Occipital lobe (tissue), 1 donor: ENCODE measurements at regions not wholly inside any gene's neighbourhood (a gene's known extent, or its start where the extent isn't known, plus 50 kb on each side); places are given as distances from the start of the nearest gene placed in this dataset.

Experiments
- DNase-seq: peaks from one replicate; lab custom pipeline; 2025; lab: John Stamatoyannopoulos, UW

- DNase-seq: no peak
Measured at GRCh38 chr20:61114493-61115175, 137.4 kb upstream of the CDH4 start.

- DNase-seq: no peak
Measured at GRCh38 chr20:61115364-61116065, 136.5 kb upstream of the CDH4 start.

GRCh38 chr20:61117725-61118124 lies 134.3 kb upstream of the CDH4 start:
- DNase-seq: no peak

- no peak for DNase-seq
Measured at GRCh38 chr20:61118429-61119224, 133.4 kb upstream of the CDH4 start.

DNA sequence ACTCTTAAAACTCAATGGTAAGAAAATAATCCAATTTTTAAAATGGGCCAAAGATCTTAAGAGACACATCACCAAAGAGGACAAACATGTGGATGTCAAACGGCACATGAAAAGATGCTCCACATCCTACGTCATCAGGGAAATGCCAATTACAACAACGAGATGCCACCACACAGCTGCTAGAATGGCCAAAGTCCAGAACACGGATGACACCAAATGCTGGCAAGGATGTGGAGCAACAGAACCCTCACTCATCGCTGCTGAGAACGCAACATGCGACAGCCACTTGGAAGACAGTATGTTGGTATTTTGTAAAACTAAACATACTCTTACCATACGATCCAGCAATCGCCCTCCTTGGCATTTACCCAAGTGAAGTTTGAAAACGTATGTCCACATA lies 132.8 kb upstream of the CDH4 start:
- no peak for DNase-seq

DNA sequence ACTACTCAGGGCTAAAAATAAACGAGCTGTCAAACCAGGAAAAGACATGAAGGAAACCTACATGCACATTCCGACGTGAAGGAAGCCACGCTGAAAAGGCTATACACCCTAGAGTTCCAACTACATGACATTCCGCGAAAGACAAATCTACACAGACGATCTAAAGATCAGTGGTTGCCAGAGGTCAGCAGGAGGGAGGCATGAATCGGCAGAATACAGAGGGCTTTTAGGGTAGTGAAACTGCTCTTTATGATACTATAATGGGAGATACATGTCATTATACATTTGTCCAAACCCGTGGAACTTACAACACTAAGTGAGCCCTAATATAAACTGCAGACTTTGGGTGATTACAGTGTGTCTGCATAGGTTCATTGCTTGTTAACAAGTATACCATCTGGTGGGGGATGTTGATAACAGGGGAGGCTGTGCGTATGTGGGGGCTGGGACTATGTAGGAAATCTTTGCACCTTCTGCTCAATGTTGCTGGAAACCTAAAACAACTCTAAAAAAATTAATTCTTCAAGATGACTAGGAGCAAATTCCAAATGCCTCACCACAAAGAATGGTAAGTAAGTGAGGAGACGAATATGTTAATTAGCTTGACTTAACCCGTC lies 132.2 kb upstream of the CDH4 start:
- DNase-seq: no peak

DNA sequence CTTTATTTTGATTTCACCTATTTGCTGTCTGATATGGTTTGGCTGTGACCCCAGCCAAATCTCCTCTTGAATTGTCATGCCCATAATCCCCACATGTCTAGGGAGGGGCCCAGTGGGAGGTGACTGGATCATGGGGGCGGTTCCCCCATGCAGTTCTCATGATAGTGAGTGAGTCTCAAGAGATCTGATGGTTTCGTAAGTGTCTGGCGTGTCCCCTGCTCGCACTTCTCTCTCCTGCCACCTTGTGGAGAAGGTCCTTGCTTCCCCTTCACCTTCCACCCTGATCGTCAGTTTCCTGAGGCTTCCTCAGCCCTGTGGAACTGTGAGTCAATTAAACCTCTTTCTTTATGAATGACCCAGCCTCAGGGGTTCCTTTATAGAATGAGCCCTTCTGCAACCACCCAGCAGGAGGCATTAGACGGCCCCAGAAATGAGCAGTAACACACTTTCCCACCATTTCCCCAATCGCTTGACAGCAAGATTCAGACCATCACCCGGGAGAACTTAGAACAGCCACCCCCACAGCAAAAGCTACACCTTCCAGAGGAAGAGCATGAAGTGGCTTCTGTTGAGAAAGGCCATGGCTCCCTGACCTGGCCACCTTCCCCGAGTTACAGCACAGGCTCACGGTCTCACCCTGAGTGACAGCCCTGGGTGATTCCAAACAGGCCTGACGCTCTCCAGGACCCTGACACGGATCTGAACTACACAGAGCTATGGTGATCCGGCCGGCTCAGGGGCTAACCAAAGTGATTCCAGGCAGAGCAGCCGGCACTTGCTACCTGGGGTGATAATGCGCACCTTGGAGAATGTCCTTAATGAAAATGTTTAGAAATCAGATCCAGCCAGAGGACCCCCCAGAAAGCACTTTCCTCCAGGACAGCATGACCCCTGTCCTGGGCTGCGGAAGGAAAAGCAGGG lies 131.2 kb upstream of the CDH4 start:
- DNase-seq: no peak

GRCh38 chr20:61121661-61122060 lies 130.4 kb upstream of the CDH4 start:
- no peak for DNase-seq

- no peak for DNase-seq
Measured at GRCh38 chr20:61123286-61123685, 128.8 kb upstream of the CDH4 start.

- DNase-seq: no peak
Measured at GRCh38 chr20:61123751-61124368, 128.2 kb upstream of the CDH4 start.

GRCh38 chr20:61125076-61125475 lies 127.0 kb upstream of the CDH4 start:
- no peak for DNase-seq

- no peak for DNase-seq
Measured at GRCh38 chr20:61125546-61126180, 126.4 kb upstream of the CDH4 start.

DNA sequence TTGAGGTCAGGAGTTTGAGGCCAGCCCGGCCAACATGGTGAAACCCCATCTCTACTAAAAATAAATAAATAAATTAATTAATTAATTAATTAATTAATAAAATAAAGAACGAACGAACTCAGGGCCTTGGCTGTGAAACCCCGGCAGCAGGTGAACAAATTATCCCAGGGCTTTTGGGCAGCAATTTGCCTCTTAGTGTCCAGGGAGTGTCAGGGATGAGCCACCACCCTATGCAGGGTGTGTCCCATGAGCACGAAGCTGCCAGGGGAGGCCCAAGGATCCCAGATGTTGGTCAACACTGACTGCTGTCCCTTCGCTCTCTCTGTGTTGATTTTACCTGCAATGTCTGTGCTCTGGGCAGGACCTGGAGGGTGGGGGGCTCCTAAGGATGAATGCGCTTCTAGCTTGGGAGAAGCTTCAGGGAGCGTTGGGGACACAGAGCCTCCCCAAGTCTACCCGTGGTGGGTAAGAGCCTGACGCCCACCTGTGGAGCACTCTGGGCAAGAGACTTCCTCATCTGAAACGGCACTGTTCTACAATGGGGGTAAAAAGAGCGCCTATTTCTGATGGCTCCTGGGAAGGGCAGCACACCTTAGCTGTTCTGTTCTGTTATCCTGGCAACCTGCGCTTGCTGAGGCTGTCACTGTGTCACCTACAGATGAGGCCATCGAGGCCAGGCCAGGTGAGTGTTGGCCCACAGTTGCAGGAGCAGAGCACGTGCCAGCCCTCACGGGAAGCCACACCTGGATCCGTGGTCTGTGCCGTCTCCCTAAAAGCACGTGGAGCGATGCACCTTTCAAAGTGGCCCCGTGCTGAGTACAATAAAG lies 125.5 kb upstream of the CDH4 start:
- no peak for DNase-seq

DNA sequence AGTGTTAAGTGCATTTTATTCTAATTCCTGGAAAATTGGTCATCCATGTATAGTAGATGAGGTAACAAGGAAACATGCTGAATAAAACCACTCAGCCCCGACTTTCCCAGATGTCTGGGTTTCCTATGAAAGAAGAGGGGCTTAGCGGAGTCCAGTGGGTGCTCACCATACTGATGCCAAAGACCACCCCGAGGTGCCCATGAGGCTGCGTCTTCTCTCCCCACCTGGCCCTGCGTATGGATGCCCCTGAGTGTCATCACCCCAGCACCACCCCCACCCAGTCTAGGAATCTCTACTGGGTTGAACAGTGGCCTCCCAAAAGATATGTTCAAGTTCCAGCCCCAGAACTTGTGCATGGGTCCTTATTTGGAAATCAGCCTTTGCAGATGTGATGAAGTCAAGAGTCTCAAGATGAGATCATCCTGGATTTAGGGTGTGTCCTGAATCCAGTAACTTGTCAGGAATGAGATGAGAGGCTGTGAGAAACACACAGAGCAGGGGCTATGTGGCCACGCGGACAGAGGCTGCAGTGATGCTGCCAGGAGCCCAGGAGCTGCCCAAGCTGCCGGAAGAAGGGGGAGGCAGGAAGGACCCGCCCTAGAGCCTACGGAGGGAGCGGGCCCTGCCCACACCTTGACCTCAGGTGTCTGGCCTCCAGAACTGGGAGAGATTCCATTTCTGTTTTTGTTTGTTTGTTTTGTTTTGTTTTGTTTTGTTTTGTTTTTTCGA lies 124.6 kb upstream of the CDH4 start:
- DNase-seq: no peak

DNA sequence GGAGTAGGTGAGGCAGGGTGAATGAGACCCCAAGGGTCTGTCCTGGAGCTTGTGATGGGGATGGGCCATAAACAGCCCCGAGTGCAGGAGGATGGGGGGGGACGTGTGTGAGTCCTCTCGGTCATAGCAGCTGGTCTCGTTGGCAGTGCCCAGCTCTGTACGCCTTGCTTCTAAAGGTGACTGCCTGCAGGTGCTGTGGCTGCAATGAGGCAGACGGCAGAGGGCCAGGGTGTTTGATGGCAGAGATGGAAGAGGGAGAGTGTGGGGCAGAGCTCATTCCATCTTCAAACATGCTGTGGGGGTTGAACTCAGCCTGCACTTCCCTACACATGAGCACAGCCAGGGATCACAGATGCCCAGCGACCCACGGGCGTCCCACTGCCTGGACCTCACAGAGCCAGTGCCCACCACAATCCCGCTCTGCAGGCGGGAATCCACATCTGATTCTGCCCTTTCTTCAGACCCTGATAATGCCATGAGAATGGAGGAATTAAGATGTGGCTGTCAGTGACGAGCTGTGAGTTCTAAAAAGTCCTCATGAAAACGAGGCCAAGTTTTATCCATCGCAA lies 123.3 kb upstream of the CDH4 start:
- no peak for DNase-seq

DNA sequence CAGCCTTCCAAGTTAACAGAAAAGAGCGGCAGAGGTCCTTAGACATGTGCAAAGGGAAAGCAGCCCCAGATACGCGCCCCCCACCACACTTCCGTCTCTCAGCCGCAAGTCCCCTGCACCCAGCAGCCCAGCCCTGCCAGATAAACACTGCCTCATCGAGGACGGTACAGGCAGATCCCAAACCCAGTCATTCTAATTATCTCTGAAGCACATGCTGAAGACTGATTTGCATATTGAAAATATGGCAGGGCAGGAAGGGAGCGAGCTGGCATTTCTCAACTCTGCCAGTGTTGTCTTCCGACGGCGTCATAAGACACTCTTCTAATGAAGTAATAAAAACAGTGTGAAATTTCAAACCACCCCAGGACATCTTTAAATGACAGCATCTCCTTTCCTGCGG lies 122.8 kb upstream of the CDH4 start:
- DNase-seq: no peak

GRCh38 chr20:61130156-61130555 lies 121.9 kb upstream of the CDH4 start:
- no peak for DNase-seq

- no peak for DNase-seq
Measured at GRCh38 chr20:61131944-61132343, 120.1 kb upstream of the CDH4 start.
